ENCODE measurements at regions not wholly inside any gene's neighbourhood (a gene's known extent, or its start where the extent isn't known, plus 50 kb on each side); places are given as distances from the start of the nearest gene placed in this dataset.

DNA sequence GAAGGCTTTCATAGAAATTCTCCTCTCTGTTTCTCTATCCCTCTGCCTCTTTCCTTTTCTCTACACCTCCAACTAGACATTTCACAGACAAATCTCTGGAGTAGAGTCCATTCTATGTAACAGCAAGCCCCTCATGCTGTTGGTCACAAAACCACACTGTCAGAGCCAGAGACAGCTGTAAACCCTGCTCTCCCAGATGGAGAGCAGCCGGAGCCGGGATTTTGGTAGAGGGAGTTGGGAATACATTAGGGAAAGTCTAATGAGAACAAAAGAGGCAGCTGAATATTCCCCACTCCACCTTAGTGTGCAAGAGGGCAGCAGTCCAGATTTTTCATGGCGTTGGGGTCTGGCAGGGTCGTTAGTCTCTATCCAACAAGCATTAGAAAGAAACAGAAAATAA, 68.3 kb upstream of the EDN1 start:
- TF ChIP-seq, protein P1, sequence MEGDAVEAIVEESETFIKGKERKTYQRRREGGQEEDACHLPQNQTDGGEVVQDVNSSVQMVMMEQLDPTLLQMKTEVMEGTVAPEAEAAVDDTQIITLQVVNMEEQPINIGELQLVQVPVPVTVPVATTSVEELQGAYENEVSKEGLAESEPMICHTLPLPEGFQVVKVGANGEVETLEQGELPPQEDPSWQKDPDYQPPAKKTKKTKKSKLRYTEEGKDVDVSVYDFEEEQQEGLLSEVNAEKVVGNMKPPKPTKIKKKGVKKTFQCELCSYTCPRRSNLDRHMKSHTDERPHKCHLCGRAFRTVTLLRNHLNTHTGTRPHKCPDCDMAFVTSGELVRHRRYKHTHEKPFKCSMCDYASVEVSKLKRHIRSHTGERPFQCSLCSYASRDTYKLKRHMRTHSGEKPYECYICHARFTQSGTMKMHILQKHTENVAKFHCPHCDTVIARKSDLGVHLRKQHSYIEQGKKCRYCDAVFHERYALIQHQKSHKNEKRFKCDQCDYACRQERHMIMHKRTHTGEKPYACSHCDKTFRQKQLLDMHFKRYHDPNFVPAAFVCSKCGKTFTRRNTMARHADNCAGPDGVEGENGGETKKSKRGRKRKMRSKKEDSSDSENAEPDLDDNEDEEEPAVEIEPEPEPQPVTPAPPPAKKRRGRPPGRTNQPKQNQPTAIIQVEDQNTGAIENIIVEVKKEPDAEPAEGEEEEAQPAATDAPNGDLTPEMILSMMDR (IDR thresholded peaks at IDR 0.05; ENCODE audit: control insufficient read depth, extremely low read depth, insufficient read depth), result no peak
- no peak for DNase-seq (ENCODE audit: low read depth)
- no peak overlapping the region for H3K4me3 ChIP-seq (ENCODE audit: low read depth, low read length)

- H3K4me3 ChIP-seq (ENCODE audit: low read depth, low read length), result no peak overlapping the region
- DNase-seq (ENCODE audit: low read depth), result no peak
- TF ChIP-seq, protein P1 (IDR thresholded peaks at IDR 0.05; ENCODE audit: control insufficient read depth, extremely low read depth, insufficient read depth), result no peak
Measured at GRCh38 chr6:12222405-12223366, 67.5 kb upstream of the EDN1 start.

GRCh38 chr6:12223383-12223782, 66.8 kb upstream of the EDN1 start:
- H3K4me3 ChIP-seq (ENCODE audit: low read depth, low read length), result no peak overlapping the region
- TF ChIP-seq, protein P1 (IDR thresholded peaks at IDR 0.05; ENCODE audit: control insufficient read depth, extremely low read depth, insufficient read depth), result no peak
- DNase-seq (ENCODE audit: low read depth), result no peak

DNA sequence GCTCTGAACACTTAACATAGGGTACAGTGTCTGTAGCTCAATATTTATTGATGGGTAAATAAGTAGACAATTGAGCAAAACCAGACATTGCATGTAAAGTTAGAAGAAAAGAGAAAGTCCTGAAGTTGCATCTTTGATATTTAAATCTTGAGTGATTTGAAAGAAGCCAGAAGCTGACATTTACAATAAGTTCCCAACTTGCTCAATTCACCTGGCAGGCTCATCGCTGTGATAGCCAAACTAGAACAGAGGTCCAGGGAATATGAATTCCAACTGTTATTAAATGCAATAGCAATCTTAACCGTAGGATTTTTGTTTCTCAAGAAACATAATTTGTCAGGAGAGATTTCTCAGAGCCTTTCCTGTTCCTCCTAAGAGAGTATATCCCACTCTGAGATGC, 65.9 kb upstream of the EDN1 start:
- DNase-seq (ENCODE audit: low read depth), result no peak
- H3K4me3 ChIP-seq (ENCODE audit: low read depth, low read length), result no peak overlapping the region
- TF ChIP-seq, protein P1 (IDR thresholded peaks at IDR 0.05; ENCODE audit: control insufficient read depth, extremely low read depth, insufficient read depth), result no peak

DNA sequence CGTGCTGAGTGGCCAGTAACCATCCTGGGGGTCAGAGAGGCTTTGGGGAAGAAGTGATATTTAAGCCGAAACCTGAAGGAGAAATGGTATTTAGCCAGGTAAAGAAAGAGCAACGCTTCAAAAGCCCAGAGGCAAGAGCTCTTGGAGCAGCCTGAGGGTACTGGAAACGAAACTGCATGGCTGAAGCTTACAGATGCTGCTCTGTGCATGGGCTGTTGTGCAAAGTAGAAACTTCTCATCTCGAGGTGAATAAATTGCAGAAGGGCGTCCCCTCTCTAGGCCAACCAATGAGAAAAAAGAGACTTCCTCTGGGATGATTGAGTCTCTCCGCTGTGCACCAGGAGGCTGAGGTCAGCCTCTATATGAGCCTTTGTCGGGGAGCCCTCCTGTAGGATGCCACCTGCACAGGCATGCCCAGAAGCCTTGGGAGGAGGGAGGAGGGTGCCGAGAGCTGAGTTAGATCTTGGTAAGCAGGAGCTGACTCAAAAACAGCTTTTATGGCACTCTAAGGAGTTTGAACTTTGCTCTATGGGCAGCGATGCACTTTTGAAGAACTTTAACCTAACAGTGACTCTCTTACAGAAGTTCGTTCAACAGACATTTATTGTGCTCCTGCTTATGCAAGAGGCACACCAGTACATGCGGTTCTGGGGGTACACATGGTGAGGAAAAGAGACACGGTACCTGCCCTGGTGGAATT, 61.6 kb upstream of the EDN1 start:
- no peak overlapping the region for H3K4me3 ChIP-seq (ENCODE audit: low read depth, low read length)
- TF ChIP-seq, protein P1 (IDR thresholded peaks at IDR 0.05; ENCODE audit: control insufficient read depth, extremely low read depth, insufficient read depth), result no peak
- no peak for DNase-seq (ENCODE audit: low read depth)

DNA sequence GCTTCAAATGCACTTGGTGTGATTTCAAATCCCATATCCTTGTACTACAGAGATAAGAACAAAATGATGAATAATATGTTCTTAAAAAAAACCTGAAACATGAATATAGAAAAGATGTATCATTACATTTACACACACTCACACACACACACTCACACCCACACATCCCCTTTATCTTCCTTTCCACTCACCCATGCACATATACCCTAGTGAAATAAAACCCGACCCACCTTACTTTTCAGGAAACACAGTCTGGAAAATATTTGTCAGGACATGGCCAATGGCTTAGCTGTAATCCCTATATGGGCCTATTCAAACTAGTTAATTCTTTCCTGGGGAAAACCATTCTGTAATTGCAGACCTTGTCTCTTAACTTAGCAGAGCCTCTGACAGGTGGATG, 60.8 kb upstream of the EDN1 start:
- H3K4me3 ChIP-seq (ENCODE audit: low read depth, low read length), result no peak overlapping the region
- no peak for DNase-seq (ENCODE audit: low read depth)
- TF ChIP-seq, protein P1 (IDR thresholded peaks at IDR 0.05; ENCODE audit: control insufficient read depth, extremely low read depth, insufficient read depth), result no peak

Data from LNCaP clone FGC (cell line).